ENCODE measurements at regions not wholly inside any gene's neighbourhood (a gene's known extent, or its start where the extent isn't known, plus 50 kb on each side); places are given as distances from the start of the nearest gene placed in this dataset.

DNA sequence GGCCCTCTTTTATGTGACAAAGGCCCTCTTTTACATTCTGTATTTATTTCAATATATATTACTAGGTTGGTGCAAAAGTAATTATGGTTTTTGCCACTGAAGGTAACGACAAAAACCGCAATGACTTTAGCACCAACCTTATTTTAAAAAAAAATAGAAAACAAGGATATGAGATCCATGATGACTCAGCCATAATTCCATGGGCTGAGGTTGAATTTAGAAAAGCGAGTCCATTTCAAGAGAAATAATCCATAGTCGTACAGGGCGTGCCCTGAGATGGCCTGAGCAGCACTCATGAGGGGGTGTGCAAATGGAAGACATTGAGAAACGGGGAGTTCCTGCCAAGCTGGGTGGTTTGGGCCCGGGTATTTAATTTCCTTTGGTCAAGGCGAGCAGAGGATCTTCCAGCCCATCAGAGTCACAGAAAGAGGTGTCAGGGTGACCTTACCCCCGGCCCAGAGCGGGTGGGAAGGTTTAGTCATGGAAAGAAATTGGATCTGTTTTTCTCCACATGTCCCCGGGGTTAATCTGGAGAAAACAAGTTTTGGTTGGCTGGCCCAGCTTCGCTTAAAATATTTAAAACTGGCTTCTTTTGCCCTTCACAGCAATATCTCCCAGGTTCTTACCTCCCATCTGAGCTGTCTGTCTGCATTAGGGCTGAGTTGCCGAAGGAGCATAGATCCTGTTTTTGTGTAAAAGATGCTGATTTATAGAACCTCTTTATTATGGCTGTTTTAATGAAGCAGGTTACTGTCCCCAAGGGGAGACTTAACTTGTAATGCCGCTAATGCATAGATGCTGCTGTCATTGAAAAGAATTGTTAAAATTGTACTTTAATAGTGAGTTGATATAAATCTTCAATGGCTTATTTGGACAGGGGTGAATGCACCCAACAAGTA is 255.6 kb downstream of the PREX1 start:
- DNase-seq, result no peak

DNA sequence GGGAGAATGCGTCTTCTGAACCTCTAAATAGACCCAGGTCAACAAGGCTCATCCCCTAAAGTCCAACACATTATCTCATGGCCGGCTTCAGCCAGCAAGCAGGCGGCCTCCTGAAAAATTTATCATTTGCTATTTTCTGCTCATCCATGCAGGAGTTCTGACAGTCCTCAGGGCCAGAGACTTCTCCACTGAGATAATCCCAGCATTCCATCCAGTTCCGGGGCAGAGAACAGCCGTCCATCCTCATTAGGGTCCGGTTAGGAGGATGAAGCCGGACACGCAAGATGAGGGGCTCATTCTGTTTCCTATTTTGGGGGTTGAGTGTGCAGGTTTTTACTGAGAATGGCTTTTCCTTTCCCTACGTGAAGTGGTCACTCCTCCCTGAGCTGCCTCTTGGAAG is 258.1 kb downstream of the PREX1 start:
- no peak for DNase-seq

- no peak for DNase-seq
Observed at GRCh38 chr20:48568520-48568919, 259.3 kb downstream of the PREX1 start.

DNA sequence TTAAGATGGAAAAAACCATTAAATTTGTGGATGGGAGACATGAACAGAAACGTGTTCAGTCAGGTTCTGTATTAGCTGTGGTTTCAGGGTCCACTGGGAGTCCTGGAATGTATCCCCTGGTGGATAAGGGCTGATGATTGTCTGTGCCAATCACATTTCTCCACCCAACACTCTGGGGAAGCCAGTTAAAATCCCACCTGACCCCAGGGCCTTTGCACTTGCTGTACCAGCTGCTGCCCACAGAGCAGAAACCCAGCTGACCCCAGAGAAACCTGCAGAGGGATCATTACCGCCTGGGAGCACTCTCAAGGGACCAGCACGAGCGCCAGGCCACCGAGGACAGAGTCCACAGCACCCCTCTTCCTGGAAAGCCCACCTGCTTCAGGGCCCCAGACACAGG is 260.7 kb downstream of the PREX1 start:
- DNase-seq, result no peak

DNA sequence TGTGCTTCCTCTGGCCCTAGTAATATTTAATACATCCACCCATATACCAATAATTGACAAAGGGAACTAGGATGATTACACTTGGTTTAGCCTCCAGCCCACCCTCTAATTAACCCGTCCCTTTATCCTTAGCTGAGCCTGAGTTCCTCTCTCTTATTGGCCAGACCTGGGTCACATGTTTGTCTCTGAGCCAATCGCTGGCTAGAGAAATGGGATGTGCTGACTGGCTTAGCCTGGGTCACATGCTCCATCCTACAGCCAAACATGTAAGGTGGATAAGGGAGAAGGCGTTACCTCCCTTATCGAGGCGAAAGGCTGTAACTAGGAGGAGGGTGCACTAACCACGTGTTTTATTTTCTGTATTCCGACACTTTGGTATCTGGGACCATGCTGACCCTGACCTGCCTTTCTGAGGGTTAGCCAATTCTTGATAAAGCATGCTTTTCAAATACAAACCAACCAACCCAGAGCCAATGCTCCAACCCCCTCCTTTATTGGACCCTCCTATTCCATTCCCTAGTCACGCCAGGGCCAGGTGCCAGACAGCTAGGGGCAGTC is 262.7 kb downstream of the PREX1 start:
- no peak for DNase-seq

- no peak for DNase-seq
Observed at GRCh38 chr20:48563191-48563870, 264.5 kb downstream of the PREX1 start.

GRCh38 chr20:48562586-48563116 is 265.1 kb downstream of the PREX1 start:
- DNase-seq, result peak; percentile 23 to 80

- DNase-seq, result no peak
Observed at GRCh38 chr20:48558906-48559305, 268.9 kb downstream of the PREX1 start.

GRCh38 chr20:48557380-48557779 is 270.4 kb downstream of the PREX1 start:
- no peak for DNase-seq

DNA sequence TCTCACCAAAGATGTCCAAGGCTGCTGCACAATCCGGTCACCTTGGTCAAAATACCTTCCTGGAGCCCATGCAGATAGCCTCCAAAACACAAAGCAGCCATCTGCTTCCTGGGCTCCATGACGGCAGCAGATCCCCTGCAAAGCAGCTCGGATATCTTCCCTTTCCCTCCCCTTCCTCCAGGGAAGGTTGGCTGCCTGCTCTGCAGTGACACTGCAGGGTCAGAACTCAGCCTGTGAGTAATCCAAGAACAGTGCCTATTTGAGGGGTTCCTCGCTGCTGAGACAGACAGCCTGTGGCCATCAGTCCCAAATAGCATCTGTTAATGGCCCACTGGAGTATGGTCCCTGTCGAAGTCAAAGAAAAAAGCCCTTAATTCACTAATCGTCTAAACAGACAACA is 270.8 kb downstream of the PREX1 start:
- peak in 1 of 2 experiments; percentile 33 for DNase-seq

GRCh38 chr20:48552550-48552949 is 275.2 kb downstream of the PREX1 start:
- no peak for DNase-seq

DNA sequence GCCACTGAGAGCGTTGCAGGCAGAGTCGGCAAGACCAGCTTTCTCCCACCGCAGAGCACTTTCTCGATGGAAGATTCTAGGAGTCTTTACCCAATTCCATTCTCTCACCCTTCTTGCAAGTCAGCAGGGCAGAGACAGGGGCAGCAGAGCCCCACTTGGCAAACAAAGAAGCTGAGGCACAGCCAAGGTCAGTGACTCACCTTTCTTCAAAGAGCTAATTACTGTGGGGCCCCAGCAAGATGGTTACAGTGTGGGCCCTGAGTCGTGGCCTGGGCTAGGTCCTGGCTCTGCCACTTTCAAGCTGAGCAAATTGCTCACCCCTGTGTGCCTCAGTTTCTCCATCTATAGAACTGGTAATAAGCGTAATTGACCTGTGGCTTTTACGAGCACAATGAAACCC is 277.0 kb downstream of the PREX1 start:
- no peak for DNase-seq

DNA sequence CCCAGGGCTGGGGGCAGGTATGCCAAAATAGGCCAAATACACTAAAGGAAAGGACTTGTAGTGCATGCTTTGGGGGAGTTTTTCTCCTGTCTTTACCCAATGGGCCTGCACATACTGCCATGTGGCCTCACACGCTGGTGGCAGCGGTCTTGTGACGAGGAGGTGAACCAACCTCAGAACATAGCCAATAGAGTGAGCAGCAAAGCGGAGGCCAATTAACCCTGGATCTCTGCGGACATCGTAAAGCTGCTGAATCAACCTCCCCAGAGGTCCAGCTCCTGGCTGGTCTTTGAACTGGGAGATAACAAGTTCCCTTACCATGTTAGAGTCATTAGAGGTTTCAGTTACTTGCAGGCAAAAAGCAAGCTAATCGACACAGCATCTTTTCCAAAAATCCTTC is 280.1 kb downstream of the PREX1 start:
- DNase-seq, result no peak

DNA sequence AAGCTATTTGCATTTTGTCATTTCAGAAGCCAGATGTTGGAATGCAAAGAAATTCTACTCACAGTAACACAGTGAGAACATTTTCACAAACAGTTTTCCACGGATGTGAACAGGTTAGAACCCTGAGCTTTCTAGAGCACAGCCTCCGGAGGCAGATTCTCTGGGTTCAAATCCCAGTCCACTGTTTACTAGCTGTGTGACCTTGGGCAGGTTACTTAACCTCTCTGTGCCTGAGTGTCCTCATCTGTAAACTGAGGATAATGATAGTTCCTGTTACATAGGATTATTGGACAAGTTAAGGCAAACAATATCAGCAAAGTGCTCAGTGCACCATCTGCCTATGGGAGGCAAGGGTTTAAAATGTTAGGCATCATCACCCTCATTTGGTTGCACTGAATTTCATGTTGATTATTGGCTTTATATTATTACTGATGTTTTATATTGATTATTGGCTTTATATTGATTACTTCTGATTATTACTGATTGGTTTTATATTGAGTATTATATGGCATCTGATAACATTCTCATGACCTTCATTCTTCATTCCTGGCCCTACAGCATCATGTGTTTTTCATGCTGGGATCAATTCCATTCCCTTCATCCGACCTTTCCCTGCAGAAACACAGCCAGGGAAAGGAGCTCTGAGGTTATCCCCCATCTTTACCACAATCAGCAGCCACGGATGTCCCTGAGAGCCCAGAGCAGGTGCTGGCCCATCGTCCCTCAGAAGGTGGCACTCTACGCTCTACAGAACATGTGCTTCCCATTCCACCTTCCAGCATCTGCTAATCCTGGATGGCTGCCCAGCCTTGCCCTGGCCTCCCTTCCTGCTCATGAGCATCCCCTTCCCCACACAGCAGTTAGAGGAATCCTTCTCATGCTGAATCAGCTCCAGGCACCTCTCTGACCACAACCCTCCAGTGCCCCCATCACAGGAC is 283.1 kb downstream of the PREX1 start:
- peak; percentile 67 to 76 for DNase-seq

GRCh38 chr20:48541581-48542071 is 286.2 kb downstream of the PREX1 start:
- no peak for DNase-seq

- no peak for DNase-seq
Observed at GRCh38 chr20:48538856-48539255, 288.9 kb downstream of the PREX1 start.

- DNase-seq, result no peak
Observed at GRCh38 chr20:48538058-48538825, 289.6 kb downstream of the PREX1 start.

DNA sequence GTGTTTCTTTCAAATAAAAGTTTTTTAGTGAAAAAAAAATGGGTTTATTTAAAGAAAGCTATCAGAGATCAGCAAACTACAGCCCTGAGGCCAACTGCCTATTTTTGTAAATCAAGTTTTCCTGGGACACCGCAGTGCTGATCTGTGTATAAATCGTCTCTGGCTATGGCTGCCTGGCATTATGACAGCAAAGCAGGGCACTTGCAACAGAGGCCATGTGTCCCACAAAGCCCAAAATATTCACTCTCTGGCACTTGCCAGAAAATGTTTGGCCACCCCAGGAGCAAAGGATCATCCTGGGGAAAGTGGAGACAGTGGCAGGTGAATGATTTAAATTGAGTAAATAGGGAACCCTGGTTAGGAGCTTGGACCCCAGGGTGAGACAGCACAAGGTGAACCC is 291.6 kb downstream of the PREX1 start:
- DNase-seq, result no peak

DNA sequence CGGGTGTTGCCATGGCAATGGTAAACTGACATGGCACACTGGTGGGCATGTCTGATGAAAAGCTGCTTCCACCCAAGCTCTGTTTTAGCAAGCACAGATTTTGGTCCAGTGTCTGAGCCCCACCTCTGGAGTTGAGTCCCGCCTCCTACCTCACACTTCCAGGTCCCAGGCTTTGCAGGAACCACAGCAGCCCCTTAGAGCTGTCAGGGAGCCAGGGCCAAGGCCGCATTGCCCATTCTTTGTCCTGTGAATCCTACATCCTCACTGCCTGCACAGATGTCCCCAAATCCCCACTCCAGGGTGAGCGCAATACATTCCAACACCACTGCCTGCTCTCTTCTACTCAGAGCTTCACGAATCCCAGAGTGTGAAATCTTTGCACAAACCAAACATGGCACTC is 292.2 kb downstream of the PREX1 start:
- no peak for DNase-seq

GRCh38 chr20:48532028-48532427 is 295.8 kb downstream of the PREX1 start:
- no peak for DNase-seq

DNA sequence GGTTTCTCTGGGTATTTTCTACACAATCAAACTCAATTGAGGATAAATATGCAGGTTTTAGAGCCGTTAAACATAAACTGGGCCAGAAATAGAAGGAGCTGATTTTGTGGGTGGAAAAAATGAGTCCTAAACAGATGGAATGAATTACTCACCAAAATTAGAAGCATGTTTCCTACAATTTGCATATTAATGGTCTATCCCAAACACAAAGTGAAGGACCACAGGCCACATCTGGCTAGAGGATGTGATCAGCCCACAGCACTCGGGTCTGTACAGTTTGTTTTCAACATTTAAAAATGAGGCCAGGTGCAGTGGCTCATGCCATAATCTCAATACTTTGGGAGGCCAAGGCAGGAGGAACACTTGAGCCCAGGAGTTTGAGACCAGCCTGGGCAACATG is 296.3 kb downstream of the PREX1 start:
- DNase-seq, result no peak

DNA sequence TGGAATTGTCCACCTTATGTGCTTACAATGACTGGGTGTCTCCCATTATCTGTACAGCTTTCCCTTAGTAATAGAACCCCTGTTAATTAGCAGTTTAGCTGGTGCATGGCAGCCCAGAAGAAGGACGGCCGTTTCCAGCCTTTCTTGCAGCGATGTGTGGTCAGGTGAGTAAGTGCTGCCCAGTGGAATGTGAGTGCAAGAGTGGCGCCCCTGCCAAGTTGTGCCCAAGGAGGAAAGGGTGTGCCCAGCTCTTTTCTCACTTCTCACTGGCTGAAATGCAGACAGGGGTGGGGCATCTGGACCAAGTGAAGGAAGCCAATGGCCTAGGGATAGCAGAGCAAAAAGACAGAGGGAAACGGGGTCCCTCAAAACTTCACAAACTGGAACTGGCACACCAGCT is 296.8 kb downstream of the PREX1 start:
- DNase-seq, result no peak
